GM19023 (cell line): ENCODE measurements at regions not wholly inside any gene's neighbourhood (a gene's known extent, or its start where the extent isn't known, plus 50 kb on each side); places are given as distances from the start of the nearest gene placed in this dataset.
"Not testable (repeated sequence)": the region's sequence is repeated elsewhere in the genome, so short reads cannot be mapped to it uniquely, and the experiment has no call there.

Experiments
- ATAC-seq: cut with Tn5 transposase; IDR thresholded peaks from one replicate; pipeline ENCODE4 v1.9.1; 2021; ENCODE audit warnings: mild to moderate bottlenecking, moderate library complexity; ENCODE audit not compliant: unreplicated experiment

DNA sequence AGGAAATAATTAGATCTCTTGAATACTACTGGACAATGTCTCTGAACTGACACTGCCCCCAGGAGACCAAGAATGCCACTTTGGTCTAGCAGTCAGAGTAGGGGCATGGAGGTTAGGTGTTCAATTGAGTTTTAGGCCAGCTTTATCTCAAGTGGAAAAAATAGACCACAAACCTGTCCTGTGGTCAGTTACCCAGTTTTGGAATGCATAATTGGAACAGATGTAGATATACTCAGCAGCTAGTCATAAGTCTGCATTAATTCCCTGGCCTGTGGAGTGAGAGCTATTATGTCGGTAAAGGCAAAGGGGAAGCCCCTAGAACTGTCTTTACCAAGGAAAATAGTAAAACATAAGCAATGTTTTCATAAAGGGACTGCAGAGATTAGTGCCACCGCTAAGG lies 587.7 kb downstream of the GLUD2 start:
- ATAC-seq: no peak

DNA sequence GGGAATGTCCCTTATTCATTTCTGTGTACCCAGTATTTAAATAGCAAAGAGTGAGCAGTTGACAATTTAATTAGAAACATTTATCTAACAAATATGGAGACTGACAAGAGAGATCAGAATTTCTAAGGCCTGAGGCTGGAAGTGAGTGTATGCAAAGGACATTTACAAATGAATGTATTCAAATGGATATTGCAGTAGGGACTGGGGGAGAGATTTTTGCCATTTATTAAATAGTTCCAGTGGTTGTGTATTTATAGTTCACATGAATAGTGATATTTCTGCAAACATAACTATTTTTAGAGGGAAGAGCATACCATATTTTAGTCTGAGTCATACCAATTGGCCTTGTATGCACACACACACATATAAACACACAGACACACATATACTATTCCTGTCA lies 592.4 kb downstream of the GLUD2 start:
- ATAC-seq: no peak

DNA sequence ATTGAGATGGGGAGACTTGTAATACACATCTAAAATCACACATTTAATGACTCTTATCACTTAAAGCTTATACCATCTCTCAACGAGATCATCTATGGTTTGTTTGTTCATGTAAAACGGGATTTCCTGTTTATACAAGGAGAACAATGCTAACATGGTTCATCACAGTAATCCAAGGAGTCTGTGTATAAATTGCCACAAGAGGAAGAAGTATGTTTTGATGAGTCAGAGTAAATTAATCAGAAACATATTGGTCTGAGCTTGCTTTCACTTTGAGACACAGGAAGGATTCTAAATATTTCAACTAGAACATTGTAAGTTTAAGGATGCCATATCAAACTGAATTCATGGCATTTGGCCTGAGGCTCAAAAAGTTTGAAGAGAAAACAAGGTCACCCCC lies 594.1 kb downstream of the GLUD2 start:
- ATAC-seq: no peak

DNA sequence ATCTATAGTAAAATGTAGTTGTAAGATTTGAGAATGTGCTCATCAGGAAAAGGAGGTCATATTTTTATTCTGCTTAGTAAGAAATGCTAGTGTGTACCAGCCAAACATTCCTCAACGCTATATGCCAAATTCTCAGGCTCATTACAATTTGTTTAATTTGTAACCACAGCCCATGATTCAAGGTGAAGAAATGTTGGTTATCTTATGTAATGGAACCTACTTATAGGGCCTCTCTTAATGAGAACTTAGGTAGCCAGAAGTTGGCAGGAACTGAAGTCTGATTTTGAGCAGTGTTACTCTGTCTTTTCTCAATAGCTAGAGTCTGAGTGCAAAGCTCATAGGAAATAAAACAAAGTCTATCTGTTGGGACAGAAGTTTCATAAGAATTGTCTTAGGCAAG lies 595.0 kb downstream of the GLUD2 start:
- no peak for ATAC-seq

DNA sequence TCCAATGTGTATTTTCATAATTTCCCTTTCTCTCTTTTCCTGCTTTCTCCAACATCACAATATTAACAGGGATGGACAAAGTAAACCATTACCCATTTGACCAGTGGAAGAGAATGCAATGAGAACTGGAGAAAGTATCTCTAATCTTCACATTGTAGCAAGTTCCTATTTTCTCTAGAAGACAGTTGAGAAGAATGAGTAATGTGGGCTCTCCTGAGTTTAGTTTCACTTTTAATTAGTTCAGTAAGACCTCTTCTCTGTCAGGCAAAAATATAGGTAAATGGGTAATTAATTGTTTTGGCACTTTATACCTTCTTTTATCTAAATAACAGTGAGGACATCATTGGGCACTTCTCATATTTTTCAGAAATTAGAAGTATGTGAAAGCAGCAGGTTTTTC lies 602.0 kb downstream of the GLUD2 start:
- no peak for ATAC-seq

DNA sequence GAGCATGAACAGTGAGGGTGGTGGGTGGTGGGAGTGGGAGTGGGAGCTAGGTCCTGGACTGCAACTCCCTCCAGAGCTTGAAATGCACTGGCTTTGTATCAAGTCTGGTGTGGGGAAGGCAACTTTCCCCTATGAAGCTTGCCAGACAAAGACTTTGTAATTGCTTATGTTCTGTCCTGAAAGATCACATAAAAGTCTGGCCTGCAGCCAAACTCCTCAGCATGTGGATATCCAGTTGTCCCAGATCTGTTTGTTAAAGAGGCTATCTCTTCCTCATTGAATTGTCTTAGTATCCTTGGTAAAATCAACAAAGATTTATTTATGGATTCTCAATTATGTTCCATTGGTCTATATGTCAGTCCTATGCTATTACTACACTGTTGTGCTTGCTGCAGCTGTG lies 607.9 kb downstream of the GLUD2 start:
- no peak for ATAC-seq

DNA sequence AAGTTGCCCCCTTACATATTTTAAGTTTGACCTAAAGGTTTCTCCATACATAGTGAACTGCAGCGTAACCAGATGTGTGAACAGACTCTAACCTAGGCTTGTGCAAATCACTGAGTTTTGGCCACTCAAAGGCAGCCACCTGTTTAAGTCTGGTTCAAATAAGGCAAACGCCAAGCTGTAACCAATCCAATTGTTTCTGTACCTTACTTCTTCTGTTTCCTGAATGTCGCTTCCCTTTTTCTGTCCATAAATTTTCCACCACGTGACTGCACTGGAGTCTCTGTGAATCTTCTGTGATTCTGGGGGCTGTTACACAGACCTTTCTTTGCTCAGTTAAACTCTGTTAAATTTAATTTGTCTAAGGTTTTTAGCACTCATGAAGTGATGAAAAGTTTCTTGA lies 618.8 kb downstream of the GLUD2 start:
- no peak for ATAC-seq

DNA sequence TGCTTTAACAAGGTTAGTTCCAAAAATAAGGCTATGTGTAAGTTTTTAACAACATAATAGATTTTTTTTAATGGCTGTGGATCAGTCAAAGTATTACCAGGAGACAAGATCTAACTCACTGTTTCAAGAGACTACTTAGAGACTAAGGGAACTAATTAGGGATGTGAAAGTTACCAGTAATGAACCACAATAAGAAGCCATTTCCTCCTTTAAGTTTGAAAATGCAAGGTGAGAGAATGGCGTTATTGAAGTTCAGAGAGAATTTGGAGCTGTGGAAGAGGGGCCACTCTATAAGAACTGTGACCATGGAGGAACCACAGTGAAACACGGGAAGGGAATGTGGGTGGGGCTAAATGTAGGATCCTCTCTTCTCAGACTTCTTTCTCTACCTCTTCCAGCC lies 624.2 kb downstream of the GLUD2 start:
- ATAC-seq: no peak

DNA sequence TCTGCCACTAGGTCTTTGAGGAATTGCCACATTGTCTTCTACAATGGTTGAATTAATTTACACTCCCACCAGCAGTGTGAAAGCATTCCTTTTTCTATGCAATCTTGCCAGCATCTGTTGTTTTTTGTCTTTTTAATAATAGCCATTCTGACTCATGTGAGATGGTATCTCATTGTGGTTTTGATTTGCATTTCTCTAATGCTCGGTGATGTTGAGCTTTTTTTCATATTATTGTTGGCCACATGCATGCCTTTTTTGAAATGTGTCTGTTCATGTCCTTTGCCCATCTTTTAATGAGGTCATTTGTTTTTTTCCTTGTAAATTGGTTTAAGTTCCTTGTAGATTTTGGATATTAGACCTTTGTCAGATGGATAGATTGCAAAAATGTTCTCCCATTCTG lies 661.8 kb downstream of the GLUD2 start:
- not testable (repeated sequence) for ATAC-seq

DNA sequence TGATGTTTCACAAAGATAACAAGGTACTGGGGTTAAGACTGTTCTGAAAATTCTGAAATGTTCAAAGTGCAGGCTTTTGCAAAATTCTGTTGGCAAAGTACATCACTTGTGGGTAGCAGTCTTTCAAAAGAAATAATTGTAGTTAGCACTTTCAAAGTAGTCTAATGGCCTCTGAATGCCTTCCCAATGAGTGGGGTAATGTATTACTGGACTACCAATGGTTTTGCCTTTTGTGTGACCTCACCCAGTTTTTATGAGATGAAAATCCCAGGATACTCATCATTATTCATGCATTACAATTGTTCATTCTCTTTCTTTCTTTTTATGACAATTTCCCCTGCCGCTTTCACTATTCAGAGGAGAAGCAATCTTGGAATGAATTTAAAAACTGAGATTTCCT lies 686.1 kb downstream of the GLUD2 start:
- ATAC-seq: no peak

DNA sequence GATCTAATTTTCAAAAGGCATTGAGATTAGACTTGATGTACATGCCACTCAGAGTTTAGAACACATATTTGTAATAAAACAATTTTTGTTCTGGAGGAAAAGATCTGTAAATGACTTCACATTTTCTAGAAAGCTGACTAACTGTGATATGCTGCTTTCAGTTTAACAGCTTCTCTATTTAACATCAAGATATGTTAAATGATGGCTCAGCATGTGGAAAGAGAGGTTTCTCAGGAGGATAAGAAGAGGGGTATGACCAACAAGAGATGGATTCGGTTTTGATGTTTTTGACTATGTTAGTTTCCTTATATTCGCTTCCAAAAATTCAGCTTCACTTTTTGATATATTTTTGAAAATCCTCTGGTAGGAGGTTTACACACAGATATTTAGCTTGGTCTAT lies 698.7 kb downstream of the GLUD2 start:
- no peak for ATAC-seq

DNA sequence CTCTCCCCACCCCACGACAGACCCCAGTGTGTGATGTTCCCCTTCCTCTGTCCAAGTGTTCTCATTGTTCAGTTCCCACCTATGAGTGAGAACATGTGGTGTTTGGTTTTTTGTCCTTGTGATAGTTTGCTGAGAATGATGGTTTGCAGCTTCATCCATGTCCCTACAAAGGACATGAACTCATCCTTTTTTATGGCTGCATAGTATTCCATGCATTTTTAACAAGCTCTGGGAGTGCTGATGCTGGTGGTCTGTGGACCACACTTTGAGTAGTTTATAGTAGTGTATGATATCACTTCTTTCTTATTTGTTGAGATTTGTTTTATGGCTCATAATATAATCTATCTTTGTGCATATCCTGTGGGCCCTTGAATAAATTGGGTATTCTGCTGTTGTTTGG lies 706.2 kb downstream of the GLUD2 start:
- not testable (repeated sequence) for ATAC-seq

DNA sequence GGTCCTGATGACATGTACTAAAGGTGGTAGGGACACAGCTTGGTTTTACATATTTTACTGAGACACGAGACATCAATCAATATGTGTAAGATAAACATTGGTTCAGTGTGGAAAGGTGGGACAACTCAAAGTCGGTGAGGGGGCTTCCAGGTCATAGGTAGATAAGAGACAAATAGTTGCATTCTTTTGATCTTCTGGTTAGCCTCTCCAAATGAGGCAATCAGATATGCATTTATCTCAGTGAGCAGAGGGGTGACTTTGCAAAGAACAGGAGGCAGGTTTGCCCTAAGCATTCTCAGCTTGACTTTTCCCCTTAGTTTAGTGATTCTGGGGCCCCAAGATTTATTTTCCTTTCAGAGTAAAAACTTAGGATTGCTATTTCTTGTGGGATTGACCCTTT lies 706.9 kb downstream of the GLUD2 start:
- no peak for ATAC-seq

DNA sequence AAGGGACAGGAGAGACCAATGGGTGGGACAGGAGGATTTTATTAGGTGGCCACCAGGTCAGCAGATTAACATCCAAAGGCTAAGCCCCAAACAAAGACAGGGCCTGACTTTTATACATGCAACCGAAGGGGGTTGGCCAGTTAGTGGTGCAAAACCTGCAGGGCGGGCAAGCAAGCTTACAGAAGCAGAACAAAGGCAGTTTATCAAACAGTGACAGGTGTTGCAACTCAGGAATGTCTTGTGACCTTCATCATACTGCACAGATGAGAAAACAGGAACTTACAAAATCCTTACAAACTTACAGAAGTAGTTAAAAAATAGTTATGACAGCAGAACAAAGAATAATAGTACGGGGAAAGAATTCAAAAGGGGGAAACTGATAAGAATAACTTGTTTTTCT lies 708.1 kb downstream of the GLUD2 start:
- no peak for ATAC-seq

DNA sequence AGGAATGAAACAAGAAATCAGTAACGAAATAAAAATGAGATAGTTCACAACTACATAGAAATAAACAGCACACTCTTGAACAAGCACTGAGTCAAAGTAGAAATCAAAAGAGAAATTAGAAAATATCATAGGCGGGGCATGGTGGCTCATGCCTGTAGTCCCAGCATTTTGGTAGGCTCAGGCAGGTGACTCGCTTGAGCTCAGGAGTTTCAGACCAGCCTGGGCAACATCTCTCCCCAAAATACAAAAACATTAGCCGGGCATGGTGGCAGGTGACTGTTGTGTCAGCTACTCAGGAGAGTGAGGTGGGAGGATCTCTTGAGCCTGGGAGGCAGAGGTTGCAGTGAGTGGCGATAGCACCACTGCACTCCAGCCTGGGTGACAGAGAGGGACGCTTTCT lies 714.4 kb downstream of the GLUD2 start:
- ATAC-seq: no peak

DNA sequence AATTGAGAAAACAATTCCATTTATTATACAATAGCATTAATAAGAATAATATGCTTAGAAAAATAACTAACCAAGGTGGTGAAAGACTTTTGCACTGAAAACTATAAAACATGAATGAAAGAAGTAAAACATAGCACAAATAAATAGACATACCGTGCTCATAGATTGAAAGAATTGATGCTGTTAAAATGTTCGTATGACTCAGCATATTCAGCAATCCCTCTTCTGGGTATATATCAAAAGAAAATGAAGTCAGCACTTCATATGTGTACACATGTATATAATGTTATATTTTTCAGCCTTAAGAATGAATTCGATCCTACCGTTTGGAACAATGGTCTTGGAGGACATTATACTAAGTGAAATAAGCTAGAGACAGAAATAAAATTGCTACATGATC lies 716.3 kb downstream of the GLUD2 start:
- ATAC-seq: no peak

DNA sequence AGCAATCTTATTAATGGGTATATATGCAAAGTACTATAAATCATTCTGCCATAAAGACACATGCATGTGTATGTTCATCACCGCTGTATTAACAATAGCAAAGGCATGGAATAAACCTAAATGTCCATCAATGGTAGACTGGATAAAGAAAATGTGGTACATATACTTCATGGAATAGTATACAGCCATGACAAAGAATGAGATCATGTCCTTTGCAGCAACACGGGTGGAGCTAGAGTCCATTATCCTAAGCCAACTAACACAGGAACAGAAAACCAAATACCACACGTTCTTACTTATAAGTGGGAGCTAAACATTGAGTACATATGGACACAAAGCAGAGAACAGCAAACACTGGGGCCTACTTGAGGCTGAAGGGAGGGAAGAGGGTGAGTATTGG lies 720.8 kb downstream of the GLUD2 start:
- not testable (repeated sequence) for ATAC-seq

DNA sequence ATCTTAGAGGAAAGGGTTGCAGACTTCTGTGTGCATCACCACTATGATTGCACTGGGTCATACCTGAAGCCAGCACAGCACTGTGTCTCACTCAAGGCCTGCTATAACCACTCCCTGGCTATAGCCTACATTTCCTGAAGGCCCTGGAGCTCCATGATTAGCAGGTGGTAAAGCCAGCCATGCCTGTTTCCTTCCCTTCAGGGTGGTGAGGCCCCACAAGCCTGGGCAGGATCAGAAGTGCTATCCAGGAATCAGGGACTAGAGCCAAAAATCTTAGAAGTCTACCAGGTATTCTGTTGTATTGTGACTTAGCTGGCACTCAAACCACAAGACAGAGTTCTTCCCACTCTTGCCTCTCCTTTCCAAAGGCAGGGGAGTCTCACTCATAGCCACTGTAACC lies 734.6 kb downstream of the GLUD2 start:
- no peak for ATAC-seq

DNA sequence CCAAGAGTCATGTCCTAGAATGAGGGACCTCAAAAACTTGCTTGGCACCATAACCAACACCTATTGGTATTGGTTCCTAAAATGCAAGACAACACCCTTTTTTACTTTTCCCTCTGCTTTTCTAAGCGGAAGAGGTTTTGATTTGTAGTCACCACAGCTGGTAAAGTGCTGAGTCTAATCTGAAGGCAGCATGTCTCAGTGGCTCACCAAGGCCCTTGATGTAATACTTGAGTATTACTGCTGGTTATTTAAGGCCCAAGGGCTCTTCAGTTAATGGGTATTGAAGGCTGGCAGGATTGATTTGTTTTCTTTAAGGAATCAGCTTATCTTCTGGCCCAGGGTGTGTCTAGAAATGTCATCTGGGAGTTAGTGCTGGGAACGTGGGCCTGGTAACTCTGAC lies 735.1 kb downstream of the GLUD2 start:
- no peak for ATAC-seq

DNA sequence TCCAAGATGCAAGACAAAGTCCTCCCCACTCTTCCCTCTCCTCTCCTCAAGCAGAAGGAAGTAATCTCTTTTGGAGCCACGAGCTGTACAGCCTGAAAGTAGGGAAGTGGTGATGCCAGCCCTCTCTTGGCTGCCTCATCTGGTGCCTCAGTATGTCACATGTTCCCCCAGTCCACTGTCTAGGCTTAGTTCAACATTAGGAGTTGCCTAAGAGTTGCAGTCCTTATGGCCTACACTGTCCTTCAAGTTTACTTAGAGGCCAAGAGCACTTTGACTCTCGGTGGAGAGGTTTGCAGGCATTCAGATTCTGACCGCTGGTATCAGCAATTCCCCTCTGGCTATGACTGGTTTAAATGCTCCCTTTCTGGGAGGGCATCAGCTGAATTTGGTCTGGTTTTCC lies 735.6 kb downstream of the GLUD2 start:
- ATAC-seq: no peak

DNA sequence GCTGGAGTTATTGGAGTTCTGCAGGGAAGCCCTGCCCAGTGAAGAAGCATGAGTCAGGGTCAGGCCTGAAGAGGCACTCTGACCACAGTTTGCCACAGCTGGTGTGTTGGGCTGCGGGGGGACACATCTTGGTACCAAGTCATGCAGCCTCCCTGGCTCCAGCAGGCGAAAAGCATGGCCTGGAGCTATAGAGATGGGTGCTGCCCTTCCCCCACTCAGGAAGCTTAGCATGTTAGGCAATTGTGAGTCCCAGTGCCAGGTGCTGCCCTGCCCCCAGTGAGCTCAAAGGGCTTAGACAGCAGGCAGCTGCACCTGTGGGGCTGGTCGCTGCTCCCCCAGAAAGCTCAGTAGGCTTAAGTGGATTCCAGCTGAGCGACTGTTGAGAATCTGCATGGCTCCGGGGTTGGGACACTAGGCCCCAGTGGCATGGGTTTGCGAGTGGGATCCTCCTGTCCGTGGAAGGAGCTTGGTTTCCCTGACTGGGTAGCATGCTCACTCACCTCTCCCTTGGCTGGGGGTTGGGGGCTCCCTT lies 755.5 kb downstream of the GLUD2 start:
- ATAC-seq: no peak

DNA sequence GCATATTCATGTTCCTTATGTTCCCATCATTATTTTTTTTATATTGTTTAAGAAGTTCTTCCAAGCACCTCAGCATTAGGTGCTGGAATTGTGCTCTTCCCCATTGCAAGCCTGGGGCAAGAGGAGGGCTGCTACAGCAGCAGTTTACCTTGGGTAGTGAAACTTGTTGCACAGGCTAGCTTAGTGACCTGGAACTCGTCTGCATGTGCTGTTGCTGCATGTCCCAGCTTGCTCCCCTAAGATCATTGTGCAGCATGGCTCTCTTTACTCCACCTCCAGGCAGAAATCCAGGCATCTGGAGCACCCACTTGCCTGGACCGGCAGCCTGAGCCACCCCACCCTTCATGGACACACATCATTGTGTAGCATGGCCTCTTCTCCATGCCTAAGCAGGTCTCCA lies 776.0 kb downstream of the GLUD2 start:
- ATAC-seq: no peak

DNA sequence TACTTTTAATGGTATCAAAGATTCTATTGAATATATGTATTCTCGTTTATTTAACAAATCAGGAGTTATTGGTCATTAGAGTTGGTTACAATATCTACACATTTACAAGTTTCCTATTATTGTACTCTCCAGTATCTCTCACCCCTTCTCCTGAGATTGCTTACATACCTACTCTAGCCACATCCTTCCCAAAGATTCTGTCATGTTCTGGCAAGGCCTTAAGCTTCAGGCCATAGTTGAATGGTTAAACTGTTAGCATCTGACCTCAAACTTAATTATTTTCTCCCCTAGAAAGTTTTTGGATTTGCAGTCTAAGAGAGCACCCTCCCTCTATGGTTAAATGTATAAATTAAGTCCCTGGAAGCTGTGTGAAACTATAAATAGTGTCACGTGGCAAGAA lies 784.2 kb downstream of the GLUD2 start:
- ATAC-seq: no peak

DNA sequence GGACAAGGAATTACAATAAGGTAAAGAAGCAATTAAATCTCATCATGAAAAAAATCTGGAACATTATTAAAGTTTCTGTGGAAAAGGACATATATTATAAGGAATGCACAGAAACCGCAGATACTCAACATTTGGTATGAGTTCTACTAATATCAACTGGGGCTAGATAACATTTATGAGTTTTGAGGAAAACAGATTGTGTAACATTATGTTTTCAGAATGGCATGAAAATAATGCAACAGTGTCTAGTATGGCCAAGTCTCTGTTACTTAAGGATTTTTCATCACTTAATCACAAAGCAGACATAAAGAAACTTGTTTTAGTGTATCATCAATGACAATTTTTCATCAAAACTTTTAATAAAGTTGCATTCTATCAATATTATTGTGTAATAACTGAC lies 785.0 kb downstream of the GLUD2 start:
- no peak for ATAC-seq
